ENCODE measurements at regions not wholly inside any gene's neighbourhood (a gene's known extent, or its start where the extent isn't known, plus 50 kb on each side); places are given as distances from the start of the nearest gene placed in this dataset.
A peak's percentile ranks its signal among the peaks of the same experiment; 100 is the strongest.

DNA sequence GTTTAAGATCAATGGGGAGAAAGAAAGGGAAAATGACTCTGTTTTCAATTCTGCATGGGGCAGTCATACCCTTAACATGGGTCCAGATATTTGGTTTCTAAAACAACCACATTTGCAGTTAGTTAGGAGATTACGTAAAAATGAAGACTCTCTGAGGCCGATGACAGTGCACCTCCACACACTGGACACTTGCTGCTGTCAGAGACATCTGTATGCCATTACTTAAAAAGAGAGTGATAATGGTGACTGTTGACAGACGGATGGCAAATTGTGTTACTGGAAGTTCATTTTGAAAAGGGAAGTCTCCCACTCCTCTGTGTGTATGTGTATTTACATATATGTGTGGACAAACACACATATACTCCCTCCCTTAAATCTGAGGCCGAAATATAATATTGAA is 304.5 kb upstream of the SEMA6D start:
- CTCF ChIA-PET = no interaction called here
- Mint-ChIP-seq H3K4me1 (peaks cover 31% of the 10 kb centered on the region), H3K36me3 (no peaks in the 10 kb centered on the region), H3K9me3 (no peaks in the 10 kb centered on the region), H3K4me3 (no peak overlapping the region), H3K27ac (no peak overlapping the region), H3K27me3 (ENCODE audit: low read depth) (no peaks in the 10 kb centered on the region)
- POLR2A ChIA-PET = no interaction called here
- TF ChIP-seq, protein P1, sequence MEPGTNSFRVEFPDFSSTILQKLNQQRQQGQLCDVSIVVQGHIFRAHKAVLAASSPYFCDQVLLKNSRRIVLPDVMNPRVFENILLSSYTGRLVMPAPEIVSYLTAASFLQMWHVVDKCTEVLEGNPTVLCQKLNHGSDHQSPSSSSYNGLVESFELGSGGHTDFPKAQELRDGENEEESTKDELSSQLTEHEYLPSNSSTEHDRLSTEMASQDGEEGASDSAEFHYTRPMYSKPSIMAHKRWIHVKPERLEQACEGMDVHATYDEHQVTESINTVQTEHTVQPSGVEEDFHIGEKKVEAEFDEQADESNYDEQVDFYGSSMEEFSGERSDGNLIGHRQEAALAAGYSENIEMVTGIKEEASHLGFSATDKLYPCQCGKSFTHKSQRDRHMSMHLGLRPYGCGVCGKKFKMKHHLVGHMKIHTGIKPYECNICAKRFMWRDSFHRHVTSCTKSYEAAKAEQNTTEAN (CRISPR knock-in tag; IDR thresholded peaks at IDR 0.05) = no peak
- TF ChIP-seq, protein P2, sequence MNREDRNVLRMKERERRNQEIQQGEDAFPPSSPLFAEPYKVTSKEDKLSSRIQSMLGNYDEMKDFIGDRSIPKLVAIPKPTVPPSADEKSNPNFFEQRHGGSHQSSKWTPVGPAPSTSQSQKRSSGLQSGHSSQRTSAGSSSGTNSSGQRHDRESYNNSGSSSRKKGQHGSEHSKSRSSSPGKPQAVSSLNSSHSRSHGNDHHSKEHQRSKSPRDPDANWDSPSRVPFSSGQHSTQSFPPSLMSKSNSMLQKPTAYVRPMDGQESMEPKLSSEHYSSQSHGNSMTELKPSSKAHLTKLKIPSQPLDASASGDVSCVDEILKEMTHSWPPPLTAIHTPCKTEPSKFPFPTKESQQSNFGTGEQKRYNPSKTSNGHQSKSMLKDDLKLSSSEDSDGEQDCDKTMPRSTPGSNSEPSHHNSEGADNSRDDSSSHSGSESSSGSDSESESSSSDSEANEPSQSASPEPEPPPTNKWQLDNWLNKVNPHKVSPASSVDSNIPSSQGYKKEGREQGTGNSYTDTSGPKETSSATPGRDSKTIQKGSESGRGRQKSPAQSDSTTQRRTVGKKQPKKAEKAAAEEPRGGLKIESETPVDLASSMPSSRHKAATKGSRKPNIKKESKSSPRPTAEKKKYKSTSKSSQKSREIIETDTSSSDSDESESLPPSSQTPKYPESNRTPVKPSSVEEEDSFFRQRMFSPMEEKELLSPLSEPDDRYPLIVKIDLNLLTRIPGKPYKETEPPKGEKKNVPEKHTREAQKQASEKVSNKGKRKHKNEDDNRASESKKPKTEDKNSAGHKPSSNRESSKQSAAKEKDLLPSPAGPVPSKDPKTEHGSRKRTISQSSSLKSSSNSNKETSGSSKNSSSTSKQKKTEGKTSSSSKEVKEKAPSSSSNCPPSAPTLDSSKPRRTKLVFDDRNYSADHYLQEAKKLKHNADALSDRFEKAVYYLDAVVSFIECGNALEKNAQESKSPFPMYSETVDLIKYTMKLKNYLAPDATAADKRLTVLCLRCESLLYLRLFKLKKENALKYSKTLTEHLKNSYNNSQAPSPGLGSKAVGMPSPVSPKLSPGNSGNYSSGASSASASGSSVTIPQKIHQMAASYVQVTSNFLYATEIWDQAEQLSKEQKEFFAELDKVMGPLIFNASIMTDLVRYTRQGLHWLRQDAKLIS (CRISPR knock-in tag; IDR thresholded peaks at IDR 0.05; ENCODE audit: borderline replicate concordance) = no peak
- TF ChIP-seq, protein P3, sequence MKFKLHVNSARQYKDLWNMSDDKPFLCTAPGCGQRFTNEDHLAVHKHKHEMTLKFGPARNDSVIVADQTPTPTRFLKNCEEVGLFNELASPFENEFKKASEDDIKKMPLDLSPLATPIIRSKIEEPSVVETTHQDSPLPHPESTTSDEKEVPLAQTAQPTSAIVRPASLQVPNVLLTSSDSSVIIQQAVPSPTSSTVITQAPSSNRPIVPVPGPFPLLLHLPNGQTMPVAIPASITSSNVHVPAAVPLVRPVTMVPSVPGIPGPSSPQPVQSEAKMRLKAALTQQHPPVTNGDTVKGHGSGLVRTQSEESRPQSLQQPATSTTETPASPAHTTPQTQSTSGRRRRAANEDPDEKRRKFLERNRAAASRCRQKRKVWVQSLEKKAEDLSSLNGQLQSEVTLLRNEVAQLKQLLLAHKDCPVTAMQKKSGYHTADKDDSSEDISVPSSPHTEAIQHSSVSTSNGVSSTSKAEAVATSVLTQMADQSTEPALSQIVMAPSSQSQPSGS (CRISPR knock-in tag; IDR thresholded peaks at IDR 0.05; ENCODE audit: borderline replicate concordance, low read depth) = no peak
- no peak for TF ChIP-seq ZNF121 (CRISPR knock-in tag; IDR thresholded peaks at IDR 0.05)
- no peak for TF ChIP-seq SMAD3 (CRISPR knock-in tag; IDR thresholded peaks at IDR 0.05; ENCODE audit: borderline replicate concordance)
- no peak for TF ChIP-seq ZBTB21 (CRISPR knock-in tag; IDR thresholded peaks at IDR 0.05; ENCODE audit: borderline replicate concordance)
- TF ChIP-seq ZNF396 (CRISPR knock-in tag; IDR thresholded peaks at IDR 0.05; ENCODE audit: borderline replicate concordance) = no peak
- no peak for TF ChIP-seq ZNF219 (CRISPR knock-in tag; IDR thresholded peaks at IDR 0.05; ENCODE audit: borderline replicate concordance)
- no peak for DNase-seq (ENCODE audit: low spot score)
- ATAC-seq = no peak

DNA sequence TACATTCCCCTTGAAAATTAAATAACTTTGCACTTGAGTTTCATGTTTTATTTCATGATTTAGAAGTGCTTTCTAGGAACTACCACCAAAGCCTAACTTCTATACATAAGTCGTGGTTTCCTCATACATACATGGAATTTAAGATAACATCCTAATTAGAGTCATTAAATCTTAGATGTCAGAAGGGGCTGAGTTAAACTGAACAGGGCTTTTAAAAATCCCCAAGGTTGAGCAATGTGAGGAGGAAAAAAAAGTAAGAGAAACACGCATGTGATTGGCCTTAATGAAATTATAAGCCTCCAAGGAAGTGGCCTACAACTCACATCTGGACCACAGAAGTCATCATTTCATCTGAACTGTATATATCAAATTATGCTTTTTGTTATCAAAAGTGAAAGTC is 303.1 kb upstream of the SEMA6D start:
- DNase-seq (ENCODE audit: low spot score) = no peak
- H3K27me3 Mint-ChIP-seq (ENCODE audit: low read depth) = no peaks in the 10 kb centered on the region
- ChIA-PET POLR2A (no interaction called here), CTCF (no interaction called here)
- peaks cover 18% of the 10 kb centered on the region for H3K4me1 Mint-ChIP-seq
- H3K4me3 Mint-ChIP-seq = no peak overlapping the region
- no peaks in the 10 kb centered on the region for H3K36me3 Mint-ChIP-seq
- no peaks in the 10 kb centered on the region for H3K9me3 Mint-ChIP-seq
- ATAC-seq = no peak
- no peak overlapping the region for H3K27ac Mint-ChIP-seq
- TF ChIP-seq, protein P4, sequence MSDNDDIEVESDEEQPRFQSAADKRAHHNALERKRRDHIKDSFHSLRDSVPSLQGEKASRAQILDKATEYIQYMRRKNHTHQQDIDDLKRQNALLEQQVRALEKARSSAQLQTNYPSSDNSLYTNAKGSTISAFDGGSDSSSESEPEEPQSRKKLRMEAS (CRISPR knock-in tag; IDR thresholded peaks at IDR 0.05) = no peak

DNA sequence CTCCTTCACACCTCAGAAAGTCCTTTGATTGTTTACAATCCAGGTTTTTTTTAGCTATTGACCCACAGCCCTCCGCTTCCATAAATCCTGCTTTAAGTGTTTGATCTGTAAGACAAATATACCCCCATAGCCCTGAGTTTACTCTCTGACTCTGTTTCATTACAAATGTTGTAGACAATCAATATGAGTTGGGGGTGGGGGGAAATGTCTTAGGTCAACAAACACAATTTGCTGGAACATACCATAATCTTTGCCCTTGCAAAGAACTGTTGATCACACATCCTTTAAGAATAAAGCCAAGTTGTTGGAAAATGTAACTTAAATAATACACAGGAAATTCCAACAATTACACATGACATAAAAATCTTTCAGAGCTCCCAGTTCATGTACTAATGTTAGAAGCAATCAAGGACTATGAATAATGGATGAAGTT is 301.8 kb upstream of the SEMA6D start:
- H3K27me3 Mint-ChIP-seq (ENCODE audit: low read depth) = no peaks in the 10 kb centered on the region
- no peaks in the 10 kb centered on the region for H3K9me3 Mint-ChIP-seq
- no peak for DNase-seq (ENCODE audit: low spot score)
- H3K27ac Mint-ChIP-seq = peak overlapping the region; percentile 47
- H3K4me3 Mint-ChIP-seq = no peak overlapping the region
- POLR2A ChIA-PET = no interaction called here
- peaks cover 14% of the 10 kb centered on the region for H3K4me1 Mint-ChIP-seq
- CTCF ChIA-PET = interaction anchor here (1.0 kb wide), 1 partner anchor 56 kb away, joined by 3 read pairs; no protein-coding TSS in a partner anchor
- H3K36me3 Mint-ChIP-seq = no peaks in the 10 kb centered on the region
- ATAC-seq = no peak
- TF ChIP-seq IRF2 (CRISPR knock-in tag; IDR thresholded peaks at IDR 0.05; ENCODE audit: borderline replicate concordance, low read depth) (no peak), ZNF138 (CRISPR knock-in tag; conservative IDR thresholded peaks at IDR 0.05) (no peak), TEAD4 (CRISPR knock-in tag; IDR thresholded peaks at IDR 0.05) (no peak), CREM (CRISPR knock-in tag; IDR thresholded peaks at IDR 0.05) (no peak), KAT7 (CRISPR knock-in tag; IDR thresholded peaks at IDR 0.05; ENCODE audit: borderline replicate concordance) (no peak)
- TF ChIP-seq, protein P3 (CRISPR knock-in tag; IDR thresholded peaks at IDR 0.05; ENCODE audit: borderline replicate concordance, low read depth) = no peak
- TF ChIP-seq, protein P5, sequence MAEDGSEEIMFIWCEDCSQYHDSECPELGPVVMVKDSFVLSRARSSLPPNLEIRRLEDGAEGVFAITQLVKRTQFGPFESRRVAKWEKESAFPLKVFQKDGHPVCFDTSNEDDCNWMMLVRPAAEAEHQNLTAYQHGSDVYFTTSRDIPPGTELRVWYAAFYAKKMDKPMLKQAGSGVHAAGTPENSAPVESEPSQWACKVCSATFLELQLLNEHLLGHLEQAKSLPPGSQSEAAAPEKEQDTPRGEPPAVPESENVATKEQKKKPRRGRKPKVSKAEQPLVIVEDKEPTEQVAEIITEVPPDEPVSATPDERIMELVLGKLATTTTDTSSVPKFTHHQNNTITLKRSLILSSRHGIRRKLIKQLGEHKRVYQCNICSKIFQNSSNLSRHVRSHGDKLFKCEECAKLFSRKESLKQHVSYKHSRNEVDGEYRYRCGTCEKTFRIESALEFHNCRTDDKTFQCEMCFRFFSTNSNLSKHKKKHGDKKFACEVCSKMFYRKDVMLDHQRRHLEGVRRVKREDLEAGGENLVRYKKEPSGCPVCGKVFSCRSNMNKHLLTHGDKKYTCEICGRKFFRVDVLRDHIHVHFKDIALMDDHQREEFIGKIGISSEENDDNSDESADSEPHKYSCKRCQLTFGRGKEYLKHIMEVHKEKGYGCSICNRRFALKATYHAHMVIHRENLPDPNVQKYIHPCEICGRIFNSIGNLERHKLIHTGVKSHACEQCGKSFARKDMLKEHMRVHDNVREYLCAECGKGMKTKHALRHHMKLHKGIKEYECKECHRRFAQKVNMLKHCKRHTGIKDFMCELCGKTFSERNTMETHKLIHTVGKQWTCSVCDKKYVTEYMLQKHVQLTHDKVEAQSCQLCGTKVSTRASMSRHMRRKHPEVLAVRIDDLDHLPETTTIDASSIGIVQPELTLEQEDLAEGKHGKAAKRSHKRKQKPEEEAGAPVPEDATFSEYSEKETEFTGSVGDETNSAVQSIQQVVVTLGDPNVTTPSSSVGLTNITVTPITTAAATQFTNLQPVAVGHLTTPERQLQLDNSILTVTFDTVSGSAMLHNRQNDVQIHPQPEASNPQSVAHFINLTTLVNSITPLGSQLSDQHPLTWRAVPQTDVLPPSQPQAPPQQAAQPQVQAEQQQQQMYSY (CRISPR knock-in tag; IDR thresholded peaks at IDR 0.05) = no peak
- TF ChIP-seq, protein P6, sequence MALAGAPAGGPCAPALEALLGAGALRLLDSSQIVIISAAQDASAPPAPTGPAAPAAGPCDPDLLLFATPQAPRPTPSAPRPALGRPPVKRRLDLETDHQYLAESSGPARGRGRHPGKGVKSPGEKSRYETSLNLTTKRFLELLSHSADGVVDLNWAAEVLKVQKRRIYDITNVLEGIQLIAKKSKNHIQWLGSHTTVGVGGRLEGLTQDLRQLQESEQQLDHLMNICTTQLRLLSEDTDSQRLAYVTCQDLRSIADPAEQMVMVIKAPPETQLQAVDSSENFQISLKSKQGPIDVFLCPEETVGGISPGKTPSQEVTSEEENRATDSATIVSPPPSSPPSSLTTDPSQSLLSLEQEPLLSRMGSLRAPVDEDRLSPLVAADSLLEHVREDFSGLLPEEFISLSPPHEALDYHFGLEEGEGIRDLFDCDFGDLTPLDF (CRISPR knock-in tag; IDR thresholded peaks at IDR 0.05) = no peak
- TF ChIP-seq, protein P7, sequence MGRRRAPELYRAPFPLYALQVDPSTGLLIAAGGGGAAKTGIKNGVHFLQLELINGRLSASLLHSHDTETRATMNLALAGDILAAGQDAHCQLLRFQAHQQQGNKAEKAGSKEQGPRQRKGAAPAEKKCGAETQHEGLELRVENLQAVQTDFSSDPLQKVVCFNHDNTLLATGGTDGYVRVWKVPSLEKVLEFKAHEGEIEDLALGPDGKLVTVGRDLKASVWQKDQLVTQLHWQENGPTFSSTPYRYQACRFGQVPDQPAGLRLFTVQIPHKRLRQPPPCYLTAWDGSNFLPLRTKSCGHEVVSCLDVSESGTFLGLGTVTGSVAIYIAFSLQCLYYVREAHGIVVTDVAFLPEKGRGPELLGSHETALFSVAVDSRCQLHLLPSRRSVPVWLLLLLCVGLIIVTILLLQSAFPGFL (CRISPR knock-in tag; IDR thresholded peaks at IDR 0.05; ENCODE audit: borderline replicate concordance) = no peak

Measured in WTC11 (cell line).